Astrocyte (in vitro differentiated cells and primary cell): ENCODE measurements at regions not wholly inside any gene's neighbourhood (a gene's known extent, or its start where the extent isn't known, plus 50 kb on each side); places are given as distances from the start of the nearest gene placed in this dataset.

Experiments used
- EZH2 ChIP-seq: IDR thresholded peaks from 2 replicates; pipeline ENCODE4 v1.6.1; 2012; ENCODE audit warnings: mild to moderate bottlenecking, low read length, inconsistent platforms; ENCODE audit not compliant: insufficient read depth
- TF ChIP-seq, protein P1 (sequence below): IDR thresholded peaks from 2 replicates; pipeline ENCODE4 v1.5.1; 2011; ENCODE audit warnings: low read depth, mild to moderate bottlenecking, inconsistent platforms, low read length, moderate library complexity; ENCODE audit not compliant: insufficient read depth

DNA sequence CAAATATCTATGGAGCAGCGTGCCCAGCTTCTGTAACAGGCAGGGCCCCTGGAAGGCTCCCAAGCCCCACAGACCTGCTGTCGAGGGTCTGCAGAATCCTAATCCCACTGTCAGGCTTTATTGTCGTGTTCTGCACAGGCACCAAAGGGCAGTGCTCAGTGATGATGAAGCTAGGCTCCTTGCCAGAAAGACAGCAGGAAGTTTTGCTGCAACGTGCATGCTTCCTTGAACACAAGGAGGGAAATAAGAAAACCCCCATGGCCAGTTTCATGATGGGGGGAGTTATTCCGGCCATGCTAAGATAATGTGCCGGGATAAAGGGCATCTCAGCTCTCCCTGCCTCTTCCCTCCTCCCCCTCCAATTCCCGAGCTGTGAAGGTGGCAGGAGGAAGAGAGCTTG lies 109.4 kb upstream of the KCNG1 start:
- TF ChIP-seq, protein P1, sequence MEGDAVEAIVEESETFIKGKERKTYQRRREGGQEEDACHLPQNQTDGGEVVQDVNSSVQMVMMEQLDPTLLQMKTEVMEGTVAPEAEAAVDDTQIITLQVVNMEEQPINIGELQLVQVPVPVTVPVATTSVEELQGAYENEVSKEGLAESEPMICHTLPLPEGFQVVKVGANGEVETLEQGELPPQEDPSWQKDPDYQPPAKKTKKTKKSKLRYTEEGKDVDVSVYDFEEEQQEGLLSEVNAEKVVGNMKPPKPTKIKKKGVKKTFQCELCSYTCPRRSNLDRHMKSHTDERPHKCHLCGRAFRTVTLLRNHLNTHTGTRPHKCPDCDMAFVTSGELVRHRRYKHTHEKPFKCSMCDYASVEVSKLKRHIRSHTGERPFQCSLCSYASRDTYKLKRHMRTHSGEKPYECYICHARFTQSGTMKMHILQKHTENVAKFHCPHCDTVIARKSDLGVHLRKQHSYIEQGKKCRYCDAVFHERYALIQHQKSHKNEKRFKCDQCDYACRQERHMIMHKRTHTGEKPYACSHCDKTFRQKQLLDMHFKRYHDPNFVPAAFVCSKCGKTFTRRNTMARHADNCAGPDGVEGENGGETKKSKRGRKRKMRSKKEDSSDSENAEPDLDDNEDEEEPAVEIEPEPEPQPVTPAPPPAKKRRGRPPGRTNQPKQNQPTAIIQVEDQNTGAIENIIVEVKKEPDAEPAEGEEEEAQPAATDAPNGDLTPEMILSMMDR, result no peak
- TF ChIP-seq EZH2, result no peak
